HEK293 (cell line): ENCODE measurements at regions not wholly inside any gene's neighbourhood (a gene's known extent, or its start where the extent isn't known, plus 50 kb on each side); places are given as distances from the start of the nearest gene placed in this dataset.
A peak's percentile ranks its signal among the peaks of the same experiment; 100 is the strongest.

ENCODE experiments used
- CTCF ChIA-PET: fragments of 350-600 bp; formaldehyde crosslinking; extraction: SDS; loops from one replicate; lab custom pipeline; 2021; ENCODE audit warnings: antibody characterized with exemption; lab: Yijun Ruan, JAX
- POLR2A ChIA-PET: fragments of 300-600 bp; formaldehyde crosslinking; extraction: SDS; loops from one replicate; lab custom pipeline; 2020; ENCODE audit warnings: antibody characterized with exemption, inconsistent platforms; lab: Yijun Ruan, JAX
- H3K27ac ChIP-seq: fragments of 200-500 bp; sonication (Bioruptor generic); 2 replicates; pipeline ENCODE4 v1.5.1; 2014; ENCODE audit warnings: low read depth, low read length, control low read depth, inconsistent platforms; ENCODE audit errors: extremely low read depth
- H3K36me3 ChIP-seq, 2 experiments: fragments of 200-500 bp in 1 of 2; sonication (Bioruptor generic) in 1 of 2; 1 replicate in 1 of 2; 2 replicates in 1 of 2; pipeline ENCODE4 v1.5.1; 2014 to 2017; ENCODE audit warnings: inconsistent platforms in 2 of 2, low read length in 2 of 2; ENCODE audit not compliant: control insufficient read depth in 2 of 2, insufficient read depth in 1 of 2
- H3K4me1 ChIP-seq: fragments of 200-500 bp; sonication (Bioruptor generic); 2 replicates; pipeline ENCODE4 v1.5.1; 2014; ENCODE audit warnings: mild to moderate bottlenecking, low read length, inconsistent platforms; ENCODE audit not compliant: control insufficient read depth, insufficient read depth
- H3K4me3 ChIP-seq: 2 replicates; pipeline ENCODE4 v1.5.1; 2011; ENCODE audit warnings: low read depth, mild to moderate bottlenecking, control low read depth, low read length, moderate library complexity
- H3K9me3 ChIP-seq: fragments of 200-500 bp; sonication (Bioruptor generic); 2 replicates; pipeline ENCODE4 v1.5.1; 2014; ENCODE audit warnings: low read depth, low read length, inconsistent platforms; ENCODE audit not compliant: control insufficient read depth, insufficient read depth
- GLIS1 ChIP-seq: fragments of 450-650 bp; formaldehyde crosslinking; IDR thresholded peaks from 2 replicates; pipeline ENCODE4 v1.5.1; 2016; ENCODE audit warnings: missing biosample characterization, missing genetic modification characterization
- KLF10 ChIP-seq: fragments of 450-650 bp; IDR thresholded peaks from 2 replicates; pipeline ENCODE4 v1.5.1; 2018; ENCODE audit warnings: missing biosample characterization, mild to moderate bottlenecking, missing genetic modification characterization
- KLF16 ChIP-seq: fragments of 450-650 bp; formaldehyde crosslinking; IDR thresholded peaks from 2 replicates; pipeline ENCODE4 v1.5.1; 2017; ENCODE audit warnings: missing biosample characterization, missing genetic modification characterization
- OVOL3 ChIP-seq: fragments of 450-650 bp; formaldehyde crosslinking; IDR thresholded peaks from 2 replicates; pipeline ENCODE4 v1.5.1; 2016; ENCODE audit warnings: missing biosample characterization, missing genetic modification characterization
- PATZ1 ChIP-seq: fragments of 450-650 bp; formaldehyde crosslinking; IDR thresholded peaks from 2 replicates; pipeline ENCODE4 v1.5.1; 2016; ENCODE audit warnings: missing biosample characterization, missing genetic modification characterization
- RBAK ChIP-seq: fragments of 450-650 bp; formaldehyde crosslinking; IDR thresholded peaks from 2 replicates; pipeline ENCODE4 v1.5.1; 2016; ENCODE audit warnings: missing biosample characterization, missing genetic modification characterization
- SCRT2 ChIP-seq: fragments of 450-650 bp; formaldehyde crosslinking; IDR thresholded peaks from 2 replicates; pipeline ENCODE4 v1.5.1; 2016; ENCODE audit warnings: missing biosample characterization, missing genetic modification characterization
- SETDB1 ChIP-seq: IDR thresholded peaks from one replicate; pipeline ENCODE4 v1.6.1; 2017; ENCODE audit warnings: mild to moderate bottlenecking, low read length, moderate library complexity, mixed read lengths; ENCODE audit not compliant: insufficient read length
- SP3 ChIP-seq: fragments of 450-650 bp; formaldehyde crosslinking; IDR thresholded peaks from 2 replicates; pipeline ENCODE4 v1.5.1; 2016; ENCODE audit warnings: missing biosample characterization, missing genetic modification characterization
- TCF7L2 ChIP-seq: IDR thresholded peaks from 2 replicates; pipeline ENCODE4 v1.6.1; 2011; ENCODE audit warnings: low read depth, mild to moderate bottlenecking, inconsistent platforms, low read length, moderate library complexity, borderline replicate concordance
- ZBTB21 ChIP-seq: fragments of 450-650 bp; formaldehyde crosslinking; IDR thresholded peaks from 2 replicates; pipeline ENCODE4 v1.5.1; 2017; ENCODE audit warnings: missing biosample characterization, missing genetic modification characterization
- ZBTB48 ChIP-seq: fragments of 450-650 bp; formaldehyde crosslinking; IDR thresholded peaks from 2 replicates; pipeline ENCODE4 v1.5.1; 2016; ENCODE audit warnings: missing biosample characterization, missing genetic modification characterization
- ZNF112 ChIP-seq: fragments of 450-650 bp; formaldehyde crosslinking; IDR thresholded peaks from 2 replicates; pipeline ENCODE4 v1.5.0; 2017; ENCODE audit warnings: missing biosample characterization, missing genetic modification characterization
- ZNF302 ChIP-seq: fragments of 450-650 bp; formaldehyde crosslinking; IDR thresholded peaks from 2 replicates; pipeline ENCODE4 v1.5.1; 2016; ENCODE audit warnings: missing biosample characterization, missing genetic modification characterization, low read depth
- ZNF354C ChIP-seq: fragments of 450-650 bp; formaldehyde crosslinking; IDR thresholded peaks from 2 replicates; pipeline ENCODE4 v1.5.1; 2016; ENCODE audit warnings: missing biosample characterization, missing genetic modification characterization, low read depth, borderline replicate concordance
- ZNF391 ChIP-seq: fragments of 450-650 bp; formaldehyde crosslinking; IDR thresholded peaks from 2 replicates; pipeline ENCODE4 v1.5.1; 2016; ENCODE audit warnings: low read depth, missing biosample characterization, missing genetic modification characterization, borderline replicate concordance
- ZNF416 ChIP-seq: fragments of 450-650 bp; formaldehyde crosslinking; IDR thresholded peaks from 2 replicates; pipeline ENCODE4 v1.5.1; 2016; ENCODE audit warnings: missing biosample characterization, missing genetic modification characterization
- ZNF501 ChIP-seq: fragments of 450-650 bp; formaldehyde crosslinking; IDR thresholded peaks from 2 replicates; pipeline ENCODE4 v1.5.1; 2016; ENCODE audit warnings: missing biosample characterization, missing genetic modification characterization
- ZNF518A ChIP-seq: fragments of 450-650 bp; formaldehyde crosslinking; conservative IDR thresholded peaks from 2 replicates; pipeline ENCODE4 v1.5.1; 2016; ENCODE audit warnings: low read depth, missing biosample characterization, missing genetic modification characterization
- ZNF521 ChIP-seq: fragments of 450-650 bp; formaldehyde crosslinking; IDR thresholded peaks from 2 replicates; pipeline ENCODE4 v1.5.1; 2017; ENCODE audit warnings: missing biosample characterization, mild to moderate bottlenecking, missing genetic modification characterization
- ZNF530 ChIP-seq: fragments of 450-650 bp; formaldehyde crosslinking; IDR thresholded peaks from 2 replicates; pipeline ENCODE4 v1.5.1; 2016; ENCODE audit warnings: low read depth, missing biosample characterization, missing genetic modification characterization
- ZNF558 ChIP-seq: fragments of 450-650 bp; formaldehyde crosslinking; IDR thresholded peaks from 2 replicates; pipeline ENCODE4 v1.5.1; 2016; ENCODE audit warnings: missing biosample characterization, missing genetic modification characterization
- ZNF621 ChIP-seq: fragments of 450-650 bp; formaldehyde crosslinking; IDR thresholded peaks from 2 replicates; pipeline ENCODE4 v1.5.1; 2017; ENCODE audit warnings: missing biosample characterization, missing genetic modification characterization
- ZNF623 ChIP-seq: fragments of 450-650 bp; formaldehyde crosslinking; IDR thresholded peaks from 2 replicates; pipeline ENCODE4 v1.5.1; 2016; ENCODE audit warnings: missing biosample characterization, missing genetic modification characterization
- ZNF629 ChIP-seq: fragments of 450-650 bp; formaldehyde crosslinking; IDR thresholded peaks from 2 replicates; pipeline ENCODE4 v1.5.1; 2017; ENCODE audit warnings: missing biosample characterization, missing genetic modification characterization
- ZNF664 ChIP-seq: fragments of 450-650 bp; formaldehyde crosslinking; IDR thresholded peaks from 2 replicates; pipeline ENCODE4 v1.5.1; 2016; ENCODE audit warnings: missing biosample characterization, missing genetic modification characterization
- ZNF791 ChIP-seq: fragments of 450-650 bp; formaldehyde crosslinking; IDR thresholded peaks from 2 replicates; pipeline ENCODE4 v1.5.1; 2016; ENCODE audit warnings: missing biosample characterization, missing genetic modification characterization
- TF ChIP-seq, protein P1 (sequence below): fragments of 450-650 bp; formaldehyde crosslinking; IDR thresholded peaks from 2 replicates; pipeline ENCODE4 v1.5.1; 2016; ENCODE audit warnings: missing biosample characterization, missing genetic modification characterization

- H3K4me3 ChIP-seq = no peak overlapping the region
- H3K9me3 ChIP-seq = no peaks in the 10 kb centered on the region
- H3K4me1 ChIP-seq = no peaks in the 10 kb centered on the region
- TF ChIP-seq TCF7L2 (no peak), KLF16 (tag by site-specific recombination) (no peak), ZNF302 (tag by site-specific recombination) (no peak), SCRT2 (no peak)
- TF ChIP-seq, all 188 proteins: peak for 0
- no peaks in the 10 kb centered on the region for H3K36me3 ChIP-seq
- POLR2A ChIA-PET = no interaction called here
- H3K27ac ChIP-seq = no peak overlapping the region
- CTCF ChIA-PET = no interaction called here
Observed at GRCh38 chr4:31601793-31602192, 881.6 kb downstream of the PCDH7 start.

GRCh38 chr4:31613946-31614623 lies 893.9 kb downstream of the PCDH7 start:
- H3K27ac ChIP-seq = no peak overlapping the region
- TF ChIP-seq GLIS1 (peak; percentile 87), ZBTB48 (no peak), SETDB1 (peak; percentile 77), ZNF621 (0 out of 2 replicates have a peak, but pooled peaks have one; percentile 34), ZBTB21 (peak; percentile 87), ZNF530 (tag by site-specific recombination) (no peak), ZNF521 (no peak), ZNF391 (tag by site-specific recombination) (no peak), ZNF112 (tag by site-specific recombination) (no peak), ZNF416 (no peak), ZNF791 (tag by site-specific recombination) (no peak), KLF10 (tag by site-specific recombination) (no peak), ZNF629 (tag by site-specific recombination) (peak; percentile 64), OVOL3 (tag by site-specific recombination) (no peak), ZNF354C (tag by site-specific recombination) (no peak), ZNF518A (tag by site-specific recombination) (0 out of 2 replicates have a peak, but pooled peaks have one; percentile 25), ZNF664 (no peak), PATZ1 (tag by site-specific recombination) (peak; percentile 66), ZNF558 (tag by site-specific recombination) (0 out of 2 replicates have a peak, but pooled peaks have one; percentile 27), ZNF501 (tag by site-specific recombination) (no peak), RBAK (tag by site-specific recombination) (no peak), SP3 (no peak), ZNF623 (tag by site-specific recombination) (no peak)
- TF ChIP-seq, protein P1, sequence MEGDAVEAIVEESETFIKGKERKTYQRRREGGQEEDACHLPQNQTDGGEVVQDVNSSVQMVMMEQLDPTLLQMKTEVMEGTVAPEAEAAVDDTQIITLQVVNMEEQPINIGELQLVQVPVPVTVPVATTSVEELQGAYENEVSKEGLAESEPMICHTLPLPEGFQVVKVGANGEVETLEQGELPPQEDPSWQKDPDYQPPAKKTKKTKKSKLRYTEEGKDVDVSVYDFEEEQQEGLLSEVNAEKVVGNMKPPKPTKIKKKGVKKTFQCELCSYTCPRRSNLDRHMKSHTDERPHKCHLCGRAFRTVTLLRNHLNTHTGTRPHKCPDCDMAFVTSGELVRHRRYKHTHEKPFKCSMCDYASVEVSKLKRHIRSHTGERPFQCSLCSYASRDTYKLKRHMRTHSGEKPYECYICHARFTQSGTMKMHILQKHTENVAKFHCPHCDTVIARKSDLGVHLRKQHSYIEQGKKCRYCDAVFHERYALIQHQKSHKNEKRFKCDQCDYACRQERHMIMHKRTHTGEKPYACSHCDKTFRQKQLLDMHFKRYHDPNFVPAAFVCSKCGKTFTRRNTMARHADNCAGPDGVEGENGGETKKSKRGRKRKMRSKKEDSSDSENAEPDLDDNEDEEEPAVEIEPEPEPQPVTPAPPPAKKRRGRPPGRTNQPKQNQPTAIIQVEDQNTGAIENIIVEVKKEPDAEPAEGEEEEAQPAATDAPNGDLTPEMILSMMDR = no peak

More at GRCh38 chr4:31613946-31614623, 893.9 kb downstream of the PCDH7 start:
- no peaks in the 10 kb centered on the region for H3K4me1 ChIP-seq
- no peak overlapping the region for H3K4me3 ChIP-seq
- H3K36me3 ChIP-seq = no peaks in the 10 kb centered on the region
- CTCF ChIA-PET = no interaction called here
- no peaks in the 10 kb centered on the region for H3K9me3 ChIP-seq
- POLR2A ChIA-PET = no interaction called here
